D721Med (cell line): ENCODE measurements at regions not wholly inside any gene's neighbourhood (a gene's known extent, or its start where the extent isn't known, plus 50 kb on each side); places are given as distances from the start of the nearest gene placed in this dataset.
"Not testable (repeated sequence)": the region's sequence is repeated elsewhere in the genome, so short reads cannot be mapped to it uniquely, and the experiment has no call there.

ENCODE experiments used
- DNase-seq: peaks from one replicate; pipeline ENCODE4 v3.0.0; 2011; ENCODE audit warnings: low spot score; ENCODE audit not compliant: insufficient read length
- FAIRE-seq: peaks from 2 replicates; lab custom pipeline; 2011; peaks lifted over from hg19 to GRCh38; lab: Jason Lieb, UNC
- TF ChIP-seq, protein P1 (sequence below): IDR thresholded peaks from 2 replicates; pipeline ENCODE4 v1.5.1; 2012; ENCODE audit warnings: mild to moderate bottlenecking, control low read depth; ENCODE audit not compliant: insufficient read depth; ENCODE audit errors: missing control alignments

DNA sequence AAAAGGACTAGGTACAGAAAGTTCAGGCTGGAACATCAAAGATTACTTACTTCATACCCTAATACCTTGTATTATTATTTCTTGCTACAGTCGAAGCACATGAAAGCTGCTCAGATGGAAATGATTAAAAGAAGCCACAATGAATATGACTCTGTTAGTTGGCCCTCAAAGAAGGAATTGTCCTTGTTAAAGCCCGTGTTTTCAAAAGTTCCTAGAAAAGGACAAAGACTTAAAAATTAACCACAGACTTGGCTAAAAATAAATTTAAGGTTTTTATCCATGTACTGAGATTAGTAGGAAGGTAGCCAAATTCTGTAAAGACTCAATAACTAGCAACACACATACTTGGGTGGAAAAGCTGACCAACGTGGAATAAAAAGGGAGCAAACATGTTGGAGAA is 251.0 kb upstream of the RARB start:
- FAIRE-seq (no peak), DNase-seq (no peak)
- TF ChIP-seq, protein P1, sequence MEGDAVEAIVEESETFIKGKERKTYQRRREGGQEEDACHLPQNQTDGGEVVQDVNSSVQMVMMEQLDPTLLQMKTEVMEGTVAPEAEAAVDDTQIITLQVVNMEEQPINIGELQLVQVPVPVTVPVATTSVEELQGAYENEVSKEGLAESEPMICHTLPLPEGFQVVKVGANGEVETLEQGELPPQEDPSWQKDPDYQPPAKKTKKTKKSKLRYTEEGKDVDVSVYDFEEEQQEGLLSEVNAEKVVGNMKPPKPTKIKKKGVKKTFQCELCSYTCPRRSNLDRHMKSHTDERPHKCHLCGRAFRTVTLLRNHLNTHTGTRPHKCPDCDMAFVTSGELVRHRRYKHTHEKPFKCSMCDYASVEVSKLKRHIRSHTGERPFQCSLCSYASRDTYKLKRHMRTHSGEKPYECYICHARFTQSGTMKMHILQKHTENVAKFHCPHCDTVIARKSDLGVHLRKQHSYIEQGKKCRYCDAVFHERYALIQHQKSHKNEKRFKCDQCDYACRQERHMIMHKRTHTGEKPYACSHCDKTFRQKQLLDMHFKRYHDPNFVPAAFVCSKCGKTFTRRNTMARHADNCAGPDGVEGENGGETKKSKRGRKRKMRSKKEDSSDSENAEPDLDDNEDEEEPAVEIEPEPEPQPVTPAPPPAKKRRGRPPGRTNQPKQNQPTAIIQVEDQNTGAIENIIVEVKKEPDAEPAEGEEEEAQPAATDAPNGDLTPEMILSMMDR: no peak

DNA sequence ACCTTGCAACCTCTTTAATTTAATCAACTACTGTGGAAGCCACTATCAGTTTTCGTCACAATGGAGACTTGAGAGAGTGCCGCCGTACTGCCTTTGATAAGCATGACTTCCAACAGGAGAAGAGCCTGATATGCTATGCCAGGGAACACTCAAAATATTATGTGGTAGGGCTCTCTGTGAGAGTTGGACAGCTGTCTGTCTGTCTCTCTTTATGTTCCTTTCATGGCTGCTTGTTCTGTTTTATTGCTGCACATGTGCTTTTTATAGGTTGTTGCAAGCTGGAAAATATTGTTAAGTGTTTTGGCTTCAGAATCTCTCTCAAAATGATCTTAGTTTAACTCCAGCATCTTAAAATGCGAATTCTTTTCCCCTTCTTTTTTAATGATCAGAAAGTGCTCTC is 249.4 kb upstream of the RARB start:
- TF ChIP-seq, protein P1: no peak
- FAIRE-seq (no peak), DNase-seq (no peak)

DNA sequence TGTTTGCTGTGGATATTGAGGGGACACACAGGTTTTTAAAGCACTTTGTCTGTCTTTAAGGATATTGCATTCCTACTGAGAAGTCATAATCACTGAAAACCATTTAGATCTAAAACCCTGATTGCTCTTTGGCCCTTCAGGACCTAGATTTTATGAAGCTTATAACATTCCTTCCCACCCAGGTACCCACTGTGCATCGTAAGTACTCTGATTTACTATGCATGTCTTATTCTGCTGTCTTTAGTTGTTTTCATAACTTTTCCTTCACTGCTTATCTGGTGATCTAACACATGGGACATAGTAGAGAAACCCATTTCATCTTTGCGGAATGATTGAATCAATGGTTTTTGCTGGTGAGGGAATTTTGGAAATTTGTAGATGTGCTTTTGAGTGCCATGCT is 247.0 kb upstream of the RARB start:
- TF ChIP-seq, protein P1: no peak
- FAIRE-seq (no peak), DNase-seq (no peak)

DNA sequence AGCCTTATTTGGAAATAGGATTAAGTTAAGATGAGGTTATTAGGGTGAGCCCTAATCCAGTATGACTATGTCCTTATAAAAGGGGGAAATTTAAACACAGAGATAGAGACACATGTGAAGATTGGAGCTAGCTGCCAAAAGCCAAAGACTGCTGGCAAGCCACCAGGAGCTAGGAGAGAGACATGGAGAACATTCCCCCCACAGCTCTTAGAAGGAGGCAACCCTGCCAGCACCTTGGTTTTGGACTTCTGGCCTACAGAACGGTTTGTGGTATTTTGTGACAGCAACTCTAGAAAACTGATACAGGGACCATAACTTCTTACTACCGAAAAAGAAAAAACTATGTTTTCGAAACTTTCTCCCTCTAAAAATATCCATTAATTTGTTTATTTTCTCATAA is 245.3 kb upstream of the RARB start:
- TF ChIP-seq, protein P1: no peak
- DNase-seq (no peak), FAIRE-seq (no peak)

DNA sequence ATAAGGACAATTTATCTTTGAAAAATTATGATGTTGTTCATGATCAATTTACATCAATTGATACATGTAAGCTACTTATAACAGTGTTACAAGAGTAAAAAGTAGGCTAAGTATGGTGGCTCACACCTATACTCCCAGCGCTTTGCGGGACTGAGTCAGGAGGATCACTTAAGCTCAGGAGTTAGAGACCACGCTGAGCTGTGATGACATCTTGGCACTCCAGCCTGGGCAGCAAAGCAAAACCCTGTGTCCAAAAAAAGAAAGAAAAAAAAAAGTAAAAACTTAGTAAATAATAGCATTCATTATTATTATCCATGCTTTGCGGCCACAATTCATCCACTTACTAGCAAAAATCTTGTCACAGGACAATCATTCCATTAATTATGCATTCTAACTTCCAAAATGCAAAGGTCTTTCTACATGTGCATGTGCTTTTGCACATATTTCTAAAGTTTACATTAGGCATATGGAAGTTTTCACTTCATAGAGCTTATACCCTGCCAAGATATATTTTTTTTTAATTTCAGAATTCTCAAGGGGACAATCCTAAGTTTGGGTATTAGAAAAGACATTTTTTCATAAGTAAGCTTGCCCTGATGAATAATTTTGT is 243.3 kb upstream of the RARB start:
- DNase-seq (no peak), FAIRE-seq (no peak)
- TF ChIP-seq, protein P1: no peak

DNA sequence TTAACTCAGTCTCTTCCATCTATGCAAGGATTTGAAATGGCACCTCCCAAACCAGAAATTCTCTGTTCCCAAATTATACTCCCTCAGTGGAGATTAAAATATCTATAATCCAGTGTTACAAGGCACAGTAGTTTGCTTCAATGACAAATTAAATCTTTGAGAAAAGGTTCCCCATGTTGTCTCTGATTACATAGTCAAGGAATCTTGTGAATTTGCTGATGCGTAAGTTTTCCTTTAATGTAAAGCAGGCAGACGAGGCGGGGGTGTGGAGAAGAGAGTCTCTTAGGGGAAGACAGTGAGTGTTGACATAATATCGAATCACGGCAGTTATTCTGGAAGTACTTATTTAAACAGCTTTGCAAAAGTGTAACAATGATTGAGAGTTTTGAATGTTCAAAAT is 236.4 kb upstream of the RARB start:
- DNase-seq (no peak), FAIRE-seq (no peak)
- TF ChIP-seq, protein P1: no peak

DNA sequence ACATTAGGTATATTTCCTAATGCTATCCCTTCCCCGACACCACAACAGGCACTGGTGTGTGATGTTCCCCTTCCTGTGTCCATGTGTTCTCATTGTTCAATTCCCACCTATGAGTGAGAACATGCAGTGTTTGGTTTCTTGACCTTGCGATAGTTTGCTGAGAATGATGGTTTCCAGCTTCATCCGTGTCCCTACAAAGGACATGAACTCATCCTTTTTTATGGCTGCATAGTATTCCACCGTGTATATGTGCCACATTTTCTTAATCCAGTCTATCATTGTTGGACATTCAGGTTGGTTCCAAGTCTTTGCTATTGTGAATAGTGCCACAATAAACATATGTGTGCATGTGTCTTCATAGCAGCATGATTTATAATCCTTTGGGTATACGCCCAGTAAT is 228.5 kb upstream of the RARB start:
- DNase-seq, FAIRE-seq: not testable (repeated sequence)

DNA sequence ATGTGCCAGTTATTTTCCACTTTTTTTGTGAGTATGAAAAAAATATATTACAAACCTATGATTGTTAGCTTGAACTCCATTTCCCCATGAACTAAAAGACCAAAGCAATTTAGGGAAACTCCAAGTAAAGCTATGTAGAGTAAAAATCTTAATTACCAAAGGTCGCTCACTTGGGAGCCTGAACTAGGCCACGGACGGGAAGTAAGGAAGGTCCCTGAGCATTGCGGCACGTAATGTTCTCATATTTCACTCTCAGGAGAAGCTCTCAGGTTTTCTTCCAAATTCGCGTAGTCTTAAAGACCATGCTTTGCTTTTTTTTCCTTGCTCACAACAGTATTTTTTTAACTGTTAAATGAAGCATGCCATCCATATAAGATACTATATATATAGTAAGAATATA is 215.3 kb upstream of the RARB start:
- DNase-seq: no peak
- TF ChIP-seq, protein P1: no peak
- FAIRE-seq: no peak
